Natural killer cell (primary cell): ENCODE measurements at regions not wholly inside any gene's neighbourhood (a gene's known extent, or its start where the extent isn't known, plus 50 kb on each side); places are given as distances from the start of the nearest gene placed in this dataset.

ENCODE experiments used
- ATAC-seq, 3 donors: fragments of 150-1000 bp in 2 of 3; fragments of 200-7000 bp in 1 of 3; cut with Tn5 transposase; 1 replicate in 1 of 3; 2 replicates in 2 of 3; pipeline ENCODE4 v1.10.0; 2021; ENCODE audit warnings: mild to moderate bottlenecking in 2 of 3, moderate library complexity in 2 of 3
- DNase-seq, 2 donors: peaks; one replicate each; pipeline versions ENCODE4 v3.0.0 to v3.0.0-alpha.2; 2013 to 2021; ENCODE audit warnings: mixed read lengths in 1 of 2
- H3K27ac ChIP-seq: one replicate; pipeline ENCODE4 v1.5.1; 2013; ENCODE audit warnings: mild to moderate bottlenecking, low read length
- H3K27me3 ChIP-seq: one replicate; pipeline ENCODE4 v1.6.1; 2013; ENCODE audit warnings: low read length; ENCODE audit not compliant: control insufficient read depth, insufficient read depth
- H3K36me3 ChIP-seq: one replicate; pipeline ENCODE4 v1.6.1; 2013; ENCODE audit warnings: low read length; ENCODE audit not compliant: control insufficient read depth, insufficient read depth
- H3K4me1 ChIP-seq: one replicate; pipeline ENCODE4 v1.6.1; 2013; ENCODE audit warnings: low read length; ENCODE audit not compliant: control insufficient read depth, insufficient read depth
- H3K4me3 ChIP-seq: one replicate; pipeline ENCODE4 v1.5.1; 2013; ENCODE audit warnings: low read length
- H3K9me3 ChIP-seq: one replicate; pipeline ENCODE4 v1.6.1; 2013; ENCODE audit warnings: low read length; ENCODE audit not compliant: control insufficient read depth, insufficient read depth
- H3K27ac Mint-ChIP-seq, 2 donors: one replicate each; pipeline ENCODE4 v1.8.0; 2022; ENCODE audit warnings: mild to moderate bottlenecking in 2 of 2, mixed read lengths in 2 of 2, moderate library complexity in 1 of 2
- H3K27me3 Mint-ChIP-seq, 2 donors: one replicate each; pipeline ENCODE4 v1.8.0; 2022; ENCODE audit warnings: low read depth in 2 of 2, mixed read lengths in 2 of 2
- H3K36me3 Mint-ChIP-seq: one replicate; pipeline ENCODE4 v1.8.0; 2022; ENCODE audit warnings: mixed read lengths
- H3K4me1 Mint-ChIP-seq, 2 donors: one replicate each; pipeline ENCODE4 v1.8.0; 2022; ENCODE audit warnings: mixed read lengths in 2 of 2
- H3K4me3 Mint-ChIP-seq: one replicate; pipeline ENCODE4 v1.8.0; 2022; ENCODE audit warnings: mild to moderate bottlenecking, moderate library complexity, mixed read lengths
- H3K9me3 Mint-ChIP-seq, 2 donors: one replicate each; pipeline ENCODE4 v1.8.0; 2022; ENCODE audit warnings: mixed read lengths in 2 of 2
- CTCF ChIP-seq: fragments of 200-600 bp; IDR thresholded peaks from one replicate; pipeline ENCODE4 v1.8.0; 2022; ENCODE audit warnings: antibody characterized with exemption
- WGBS: methylation state at CpG from one replicate; pipeline ENCODE4 v1.1.7; 2013; ENCODE audit warnings: missing lambda C conversion rate; ENCODE audit not compliant: insufficient coverage; 5-methylcytosine and 5-hydroxymethylcytosine counted together
- intact Hi-C: fragments of 100-400 bp; cut with micrococcal nuclease; formaldehyde crosslinking; loops from one replicate; pipeline ENCODE4 v1.14.2; 2022

GRCh38 chr6:167662881-167663205, 163.9 kb upstream of the AFDN start:
- intact Hi-C loops, result no loop called here
- 89% methylated on average over 14 of the region's 14 CpGs for WGBS

GRCh38 chr6:167663316-167663715, 163.4 kb upstream of the AFDN start:
- H3K4me3 ChIP-seq, result no peak overlapping the region
- intact Hi-C loops, result no loop called here
- WGBS, result 66% methylated on average over 4 of the region's 4 CpGs
- H3K27ac Mint-ChIP-seq, result no peak overlapping the region
- no peak for TF ChIP-seq CTCF
- H3K36me3 ChIP-seq, result no peaks in the 10 kb centered on the region
- H3K4me1 Mint-ChIP-seq, result no peaks in the 10 kb centered on the region
- no peak overlapping the region for H3K4me3 Mint-ChIP-seq
- ATAC-seq, result no peak
- DNase-seq, result no peak
- H3K27me3 ChIP-seq, result no peaks in the 10 kb centered on the region
- H3K27ac ChIP-seq, result no peak overlapping the region
- H3K27me3 Mint-ChIP-seq, result peaks cover 0 to 2% of the 10 kb centered on the region in 2 donors
- no peaks in the 10 kb centered on the region for H3K36me3 Mint-ChIP-seq
- no peaks in the 10 kb centered on the region for H3K4me1 ChIP-seq
- no peaks in the 10 kb centered on the region for H3K9me3 ChIP-seq
- H3K9me3 Mint-ChIP-seq, result no peaks in the 10 kb centered on the region

More at GRCh38 chr6:167662881-167663205, 163.9 kb upstream of the AFDN start:
- no peak overlapping the region for H3K27ac ChIP-seq
- no peaks in the 10 kb centered on the region for H3K9me3 ChIP-seq
- Mint-ChIP-seq H3K27ac (no peak overlapping the region), H3K36me3 (no peaks in the 10 kb centered on the region), H3K27me3 (no peaks in the 10 kb centered on the region), H3K9me3 (no peaks in the 10 kb centered on the region), H3K4me1 (no peaks in the 10 kb centered on the region), H3K4me3 (no peak overlapping the region)
- H3K27me3 ChIP-seq, result no peaks in the 10 kb centered on the region
- no peak for TF ChIP-seq CTCF
- no peaks in the 10 kb centered on the region for H3K4me1 ChIP-seq
- H3K36me3 ChIP-seq, result no peaks in the 10 kb centered on the region
- no peak for ATAC-seq
- H3K4me3 ChIP-seq, result no peak overlapping the region
- no peak for DNase-seq

GRCh38 chr6:167663784-167664443, 162.8 kb upstream of the AFDN start:
- Histone ChIP-seq H3K36me3 (no peaks in the 10 kb centered on the region), H3K4me3 (no peak overlapping the region), H3K27ac (no peak overlapping the region), H3K4me1 (no peaks in the 10 kb centered on the region), H3K27me3 (no peaks in the 10 kb centered on the region), H3K9me3 (no peaks in the 10 kb centered on the region)
- Mint-ChIP-seq H3K27ac (no peak overlapping the region), H3K9me3 (no peaks in the 10 kb centered on the region), H3K36me3 (no peaks in the 10 kb centered on the region), H3K4me3 (no peak overlapping the region), H3K4me1 (no peaks in the 10 kb centered on the region), H3K27me3 (peaks cover 0 to 2% of the 10 kb centered on the region in 2 donors)
- ATAC-seq, result no peak
- no peak for DNase-seq
- no peak for TF ChIP-seq CTCF
- intact Hi-C loops, result no loop called here
- WGBS, result 87% methylated on average over 24 of the region's 24 CpGs
